Right renal cortex interstitium (tissue), 3 donors: ENCODE measurements at regions not wholly inside any gene's neighbourhood (a gene's known extent, or its start where the extent isn't known, plus 50 kb on each side); places are given as distances from the start of the nearest gene placed in this dataset.
"Not testable (repeated sequence)": the region's sequence is repeated elsewhere in the genome, so short reads cannot be mapped to it uniquely, and the experiment has no call there.

ENCODE experiments used
- DNase-seq, 3 donors: peaks; one replicate each; pipeline ENCODE4 v3.0.0-alpha.2; 2013; ENCODE audit warnings: low read depth in 3 of 3, low spot score in 2 of 3

- no peak for DNase-seq
Observed at GRCh38 chr6:8829296-8829695, 394.0 kb upstream of the SLC35B3 start.

GRCh38 chr6:8828376-8828775 is 393.0 kb upstream of the SLC35B3 start:
- no peak for DNase-seq

- DNase-seq: no peak
Observed at GRCh38 chr6:8825726-8826125, 390.4 kb upstream of the SLC35B3 start.

DNA sequence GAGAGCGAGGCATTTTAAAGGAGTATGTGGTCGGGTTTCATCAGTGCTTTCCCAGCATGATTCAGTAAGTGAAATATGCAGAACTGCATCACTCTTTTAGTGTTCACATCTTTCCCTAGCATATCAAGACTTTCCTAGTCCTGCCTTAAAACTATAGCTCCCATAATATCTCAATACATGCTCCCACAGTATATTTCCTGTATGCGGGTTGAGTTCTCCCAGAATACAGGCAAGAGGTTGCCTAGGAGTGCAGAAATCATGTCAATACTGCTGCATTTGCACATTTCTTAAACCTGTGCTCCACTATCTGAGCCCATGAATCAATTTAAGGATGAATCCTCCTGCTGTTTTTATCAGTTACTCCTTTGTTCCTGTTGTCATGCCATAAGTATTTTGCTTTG is 386.6 kb upstream of the SLC35B3 start:
- no peak for DNase-seq

- DNase-seq: no peak
Observed at GRCh38 chr6:8820313-8820712, 385.0 kb upstream of the SLC35B3 start.

- no peak for DNase-seq
Observed at GRCh38 chr6:8819446-8819845, 384.1 kb upstream of the SLC35B3 start.

- no peak for DNase-seq
Observed at GRCh38 chr6:8814440-8815000, 379.2 kb upstream of the SLC35B3 start.

- DNase-seq: no peak
Observed at GRCh38 chr6:8810325-8810724, 375.0 kb upstream of the SLC35B3 start.

- no peak for DNase-seq
Observed at GRCh38 chr6:8809662-8810061, 374.3 kb upstream of the SLC35B3 start.

GRCh38 chr6:8803181-8803760 is 367.9 kb upstream of the SLC35B3 start:
- DNase-seq: no peak

GRCh38 chr6:8802397-8802796 is 367.1 kb upstream of the SLC35B3 start:
- not testable (repeated sequence) for DNase-seq

DNA sequence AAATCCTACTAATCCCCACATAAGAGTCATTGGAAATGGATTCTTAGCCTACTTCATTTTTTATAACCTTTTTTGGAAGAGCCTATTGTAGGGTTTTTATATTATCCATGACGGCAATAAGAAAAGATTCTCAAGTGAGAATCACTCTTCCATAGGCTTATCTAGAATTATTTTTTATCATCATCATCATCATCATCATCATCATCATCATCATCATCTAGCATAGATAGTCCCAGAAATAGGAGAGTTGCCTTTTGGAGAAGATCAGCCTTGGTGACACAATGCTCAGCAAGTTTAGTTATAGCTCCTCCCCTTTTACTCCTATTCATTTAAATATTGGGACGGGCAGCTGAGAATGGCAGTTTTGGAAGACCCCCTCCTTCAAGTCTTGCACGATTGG is 359.1 kb upstream of the SLC35B3 start:
- no peak for DNase-seq

- DNase-seq: no peak
Observed at GRCh38 chr6:8789878-8790277, 354.5 kb upstream of the SLC35B3 start.

DNA sequence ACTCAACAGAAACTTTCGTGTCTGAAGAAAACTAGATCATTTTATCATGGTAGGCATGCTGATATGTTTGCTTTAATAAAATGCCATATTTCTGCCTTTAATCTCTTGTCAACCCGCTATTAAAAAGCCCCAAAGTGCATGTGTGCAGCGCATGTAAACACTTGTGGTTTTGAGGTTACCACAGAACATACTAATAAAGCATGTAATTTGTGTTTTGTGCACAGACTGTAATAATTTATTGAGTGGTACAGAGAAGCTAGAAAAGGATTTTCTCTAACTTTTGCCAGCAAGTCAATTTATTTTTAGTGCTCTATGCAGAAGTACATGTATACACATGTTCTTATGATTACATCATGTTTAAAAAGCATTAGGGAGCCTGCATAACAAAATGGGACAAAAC is 349.9 kb upstream of the SLC35B3 start:
- DNase-seq: no peak

DNA sequence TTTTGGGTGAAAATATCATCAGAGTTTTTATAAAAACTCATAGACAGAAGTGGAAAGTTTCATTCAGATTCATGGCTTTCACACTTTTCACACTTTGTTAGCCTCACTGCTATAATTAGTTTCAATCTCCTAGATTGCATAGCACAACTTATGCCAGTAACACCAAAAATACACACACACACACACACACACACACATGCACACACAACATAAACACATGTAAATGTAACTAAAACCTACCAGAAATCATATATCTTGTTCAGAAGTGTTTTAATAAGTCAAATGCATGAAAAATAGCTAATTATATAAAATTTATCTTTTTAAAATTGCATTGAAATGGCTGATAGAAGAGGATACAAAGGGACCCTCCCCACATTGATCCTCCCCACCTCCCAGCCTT is 347.8 kb upstream of the SLC35B3 start:
- DNase-seq: no peak

- no peak for DNase-seq
Observed at GRCh38 chr6:8780653-8781052, 345.3 kb upstream of the SLC35B3 start.

DNA sequence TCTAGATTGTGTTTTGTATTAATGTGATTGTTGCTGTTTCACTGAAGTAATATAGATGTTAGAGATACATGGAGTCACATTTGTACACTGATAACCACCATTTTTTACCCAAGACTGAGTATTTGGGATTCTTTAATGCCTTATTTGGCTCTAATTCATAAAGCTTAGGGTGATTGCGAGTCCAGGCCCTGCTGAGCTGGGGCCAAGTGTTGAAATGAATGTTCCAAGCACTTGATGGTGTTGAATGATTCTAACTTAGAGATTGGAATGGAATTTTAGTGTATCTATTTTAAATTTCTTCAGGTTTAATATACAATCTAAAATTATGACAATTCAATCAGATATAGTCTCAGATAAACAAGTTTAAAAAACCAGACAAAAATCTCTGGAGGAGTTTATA is 329.4 kb upstream of the SLC35B3 start:
- DNase-seq: no peak

- no peak for DNase-seq
Observed at GRCh38 chr6:8760951-8761350, 325.6 kb upstream of the SLC35B3 start.

DNA sequence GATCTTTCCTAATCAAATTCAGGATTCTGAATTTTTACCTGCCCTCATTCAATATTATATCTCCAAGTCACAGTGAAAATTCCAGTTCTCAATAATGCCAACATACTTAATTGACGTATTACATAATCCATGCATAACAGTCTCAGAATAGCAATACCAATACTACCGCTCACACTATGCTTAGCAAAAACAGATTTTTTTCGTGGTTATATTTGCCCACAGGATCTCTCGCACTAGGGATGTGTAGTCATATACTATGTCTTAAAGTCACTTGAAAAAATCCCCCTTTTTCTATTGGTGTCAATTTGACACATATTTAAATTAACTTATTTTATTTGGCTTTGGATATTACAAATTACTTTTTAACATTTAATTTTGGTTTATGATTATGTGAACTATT is 323.1 kb upstream of the SLC35B3 start:
- DNase-seq: no peak

DNA sequence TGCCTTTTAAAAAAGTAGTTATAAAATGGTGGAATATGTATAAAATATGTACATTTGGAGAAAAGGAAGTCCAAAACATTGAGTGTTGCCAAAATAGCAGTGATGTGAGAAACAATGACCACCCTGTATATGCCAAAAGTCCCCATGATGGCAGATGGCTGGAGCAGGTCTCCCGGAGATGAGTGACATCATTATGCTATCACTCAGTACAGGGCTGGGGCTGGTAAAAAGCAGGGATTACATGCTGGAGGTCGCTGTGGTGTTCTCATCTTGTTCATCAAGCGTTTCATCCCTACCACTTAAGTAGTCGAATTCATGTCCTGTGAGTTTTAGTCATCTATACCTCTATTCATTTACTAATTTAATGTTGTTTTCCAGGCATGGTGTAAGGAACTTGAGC is 315.3 kb upstream of the SLC35B3 start:
- no peak for DNase-seq

GRCh38 chr6:8749465-8749864 is 314.1 kb upstream of the SLC35B3 start:
- no peak for DNase-seq

- DNase-seq: no peak
Observed at GRCh38 chr6:8743170-8743745, 307.9 kb upstream of the SLC35B3 start.

- no peak for DNase-seq
Observed at GRCh38 chr6:8739454-8739853, 304.1 kb upstream of the SLC35B3 start.
